ENCODE measurements at regions not wholly inside any gene's neighbourhood (a gene's known extent, or its start where the extent isn't known, plus 50 kb on each side); places are given as distances from the start of the nearest gene placed in this dataset.

DNA sequence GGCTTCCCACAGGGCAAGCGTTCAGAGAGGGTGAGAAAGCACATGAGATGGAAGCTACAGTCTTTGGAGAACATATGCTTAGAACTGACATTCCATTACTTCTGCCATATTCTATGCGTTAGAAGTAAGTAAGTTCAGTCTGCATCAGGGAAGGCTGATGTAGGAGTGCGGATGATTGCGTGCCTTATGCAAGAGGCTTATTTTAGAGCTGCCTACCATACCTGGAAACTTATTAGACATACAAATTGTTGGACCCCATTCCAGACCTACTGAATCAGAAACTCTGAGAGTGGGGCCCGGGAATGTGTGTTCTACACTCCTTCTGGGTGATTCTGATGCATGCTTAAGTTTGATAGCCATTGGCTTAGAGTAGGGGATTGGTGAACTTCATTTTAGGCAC lies 174.9 kb downstream of the KTN1 start:
- Histone ChIP-seq H3K9me3 (ENCODE audit: insufficient read depth, low read length, severe bottlenecking) (no peaks in the 10 kb centered on the region), H3K9ac (ENCODE audit: low read depth, low read length) (no peak overlapping the region), H3K27me3 (ENCODE audit: insufficient read depth, low read length, poor library complexity) (no peaks in the 10 kb centered on the region), H3K4me1 (ENCODE audit: insufficient read depth, low read length) (peaks cover 24% of the 10 kb centered on the region), H3K79me2 (ENCODE audit: insufficient read depth, low read length) (no peaks in the 10 kb centered on the region), H3K27ac (ENCODE audit: low read length) (no peak overlapping the region), H2AFZ (ENCODE audit: low read depth, low read length) (no peak overlapping the region), H3K4me3 (ENCODE audit: low read depth in 1 of 2, low read length in 2 of 2) (no peak overlapping the region), H4K20me1 (ENCODE audit: insufficient read depth, low read length) (no peaks in the 10 kb centered on the region), H3K4me2 (ENCODE audit: insufficient read depth, low read length) (no peak overlapping the region), H3K36me3 (ENCODE audit: insufficient read depth, low read length) (no peaks in the 10 kb centered on the region)
- ATAC-seq (ENCODE audit: insufficient read depth, low read depth) (no peak), DNase-seq (no peak)
- no peak for TF ChIP-seq EZH2 (IDR thresholded peaks at IDR 0.05; ENCODE audit: borderline replicate concordance, low read depth, low read length, severe bottlenecking)
- TF ChIP-seq, protein P1, sequence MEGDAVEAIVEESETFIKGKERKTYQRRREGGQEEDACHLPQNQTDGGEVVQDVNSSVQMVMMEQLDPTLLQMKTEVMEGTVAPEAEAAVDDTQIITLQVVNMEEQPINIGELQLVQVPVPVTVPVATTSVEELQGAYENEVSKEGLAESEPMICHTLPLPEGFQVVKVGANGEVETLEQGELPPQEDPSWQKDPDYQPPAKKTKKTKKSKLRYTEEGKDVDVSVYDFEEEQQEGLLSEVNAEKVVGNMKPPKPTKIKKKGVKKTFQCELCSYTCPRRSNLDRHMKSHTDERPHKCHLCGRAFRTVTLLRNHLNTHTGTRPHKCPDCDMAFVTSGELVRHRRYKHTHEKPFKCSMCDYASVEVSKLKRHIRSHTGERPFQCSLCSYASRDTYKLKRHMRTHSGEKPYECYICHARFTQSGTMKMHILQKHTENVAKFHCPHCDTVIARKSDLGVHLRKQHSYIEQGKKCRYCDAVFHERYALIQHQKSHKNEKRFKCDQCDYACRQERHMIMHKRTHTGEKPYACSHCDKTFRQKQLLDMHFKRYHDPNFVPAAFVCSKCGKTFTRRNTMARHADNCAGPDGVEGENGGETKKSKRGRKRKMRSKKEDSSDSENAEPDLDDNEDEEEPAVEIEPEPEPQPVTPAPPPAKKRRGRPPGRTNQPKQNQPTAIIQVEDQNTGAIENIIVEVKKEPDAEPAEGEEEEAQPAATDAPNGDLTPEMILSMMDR (IDR thresholded peaks at IDR 0.05; ENCODE audit: borderline replicate concordance, extremely low read depth, low read length, poor library complexity, severe bottlenecking): no peak

DNA sequence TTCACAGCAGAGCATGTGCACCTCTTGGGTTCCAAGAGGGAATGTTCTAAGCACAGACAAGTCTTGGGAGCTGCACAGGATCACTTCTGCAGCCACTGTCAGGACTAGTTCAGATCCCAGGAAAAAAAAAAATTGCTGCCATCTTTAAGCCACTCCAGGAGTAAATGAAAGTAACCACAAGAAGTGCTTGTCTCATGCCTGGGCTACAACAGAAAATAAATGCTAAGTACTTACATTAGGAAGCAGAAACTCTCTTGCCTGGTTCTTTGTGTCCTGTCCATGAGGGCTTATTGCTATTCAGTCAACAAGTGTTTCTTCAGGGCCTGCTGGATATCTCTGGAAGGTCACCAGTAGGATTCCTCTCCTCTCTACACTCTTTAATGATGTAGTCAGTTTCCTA lies 176.1 kb downstream of the KTN1 start:
- H4K20me1 ChIP-seq (ENCODE audit: insufficient read depth, low read length): no peaks in the 10 kb centered on the region
- no peaks in the 10 kb centered on the region for H3K79me2 ChIP-seq (ENCODE audit: insufficient read depth, low read length)
- 0 out of 2 replicates have a peak overlapping the region, but pooled peaks have one; percentile 36 for H3K27ac ChIP-seq (ENCODE audit: low read length)
- no peak overlapping the region for H3K4me2 ChIP-seq (ENCODE audit: insufficient read depth, low read length)
- no peak overlapping the region for H3K9ac ChIP-seq (ENCODE audit: low read depth, low read length)
- TF ChIP-seq, protein P1 (IDR thresholded peaks at IDR 0.05; ENCODE audit: borderline replicate concordance, extremely low read depth, low read length, poor library complexity, severe bottlenecking): no peak
- TF ChIP-seq EZH2 (IDR thresholded peaks at IDR 0.05; ENCODE audit: borderline replicate concordance, low read depth, low read length, severe bottlenecking): no peak
- H3K27me3 ChIP-seq (ENCODE audit: insufficient read depth, low read length, poor library complexity): no peaks in the 10 kb centered on the region
- H3K4me1 ChIP-seq (ENCODE audit: insufficient read depth, low read length): peaks cover 18% of the 10 kb centered on the region
- ATAC-seq (ENCODE audit: insufficient read depth, low read depth) (peak; percentile 68), DNase-seq (no peak)
- no peak overlapping the region for H2AFZ ChIP-seq (ENCODE audit: low read depth, low read length)
- H3K4me3 ChIP-seq (ENCODE audit: low read depth in 1 of 2, low read length in 2 of 2): no peak overlapping the region
- no peaks in the 10 kb centered on the region for H3K9me3 ChIP-seq (ENCODE audit: insufficient read depth, low read length, severe bottlenecking)
- H3K36me3 ChIP-seq (ENCODE audit: insufficient read depth, low read length): no peaks in the 10 kb centered on the region

DNA sequence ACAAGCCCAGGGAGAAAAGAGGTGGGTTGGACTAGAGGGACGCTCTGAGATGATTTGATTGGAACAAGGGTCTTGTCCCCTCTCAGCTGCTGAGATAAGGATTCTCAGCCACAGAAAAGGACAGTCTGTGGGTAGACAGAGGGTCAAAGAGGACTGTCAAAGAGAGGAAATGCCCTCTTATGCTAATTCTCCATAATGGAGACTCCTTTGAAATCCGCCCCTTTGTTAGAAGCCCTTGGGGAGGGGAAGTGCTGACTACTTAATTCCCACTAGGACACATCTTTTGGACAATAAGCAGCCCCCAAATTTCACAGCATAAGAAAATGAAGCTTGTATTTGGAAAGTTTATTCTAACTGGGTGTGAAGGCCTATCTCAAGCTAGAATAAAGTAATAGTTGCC lies 176.6 kb downstream of the KTN1 start:
- TF ChIP-seq, protein P1 (IDR thresholded peaks at IDR 0.05; ENCODE audit: borderline replicate concordance, extremely low read depth, low read length, poor library complexity, severe bottlenecking): no peak
- TF ChIP-seq EZH2 (IDR thresholded peaks at IDR 0.05; ENCODE audit: borderline replicate concordance, low read depth, low read length, severe bottlenecking): no peak
- no peak overlapping the region for H2AFZ ChIP-seq (ENCODE audit: low read depth, low read length)
- no peak for ATAC-seq (ENCODE audit: insufficient read depth, low read depth)

DNA sequence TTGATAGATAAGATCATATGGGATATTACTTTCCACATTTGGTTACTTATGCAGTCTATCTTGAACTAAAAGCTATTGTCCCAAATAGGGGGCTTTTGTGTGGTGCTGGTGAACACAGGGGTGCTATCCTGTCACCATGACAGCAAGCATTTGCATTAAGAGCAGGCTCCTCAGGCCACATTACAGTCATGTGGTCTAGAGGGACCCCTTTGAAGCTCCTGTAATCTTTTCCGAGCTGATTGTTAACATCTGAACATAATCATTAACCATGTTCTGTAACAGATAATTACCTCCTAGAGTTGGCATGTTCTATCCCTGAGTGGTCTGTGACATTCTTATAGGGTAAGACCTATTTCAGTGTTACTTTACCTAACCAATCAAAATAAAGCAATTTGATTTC lies 178.8 kb downstream of the KTN1 start:
- Histone ChIP-seq H3K9ac (ENCODE audit: low read depth, low read length) (no peak overlapping the region), H3K79me2 (ENCODE audit: insufficient read depth, low read length) (no peaks in the 10 kb centered on the region), H3K4me1 (ENCODE audit: insufficient read depth, low read length) (peaks cover 9% of the 10 kb centered on the region), H4K20me1 (ENCODE audit: insufficient read depth, low read length) (no peaks in the 10 kb centered on the region), H3K4me2 (ENCODE audit: insufficient read depth, low read length) (no peak overlapping the region), H3K27me3 (ENCODE audit: insufficient read depth, low read length, poor library complexity) (no peaks in the 10 kb centered on the region), H3K36me3 (ENCODE audit: insufficient read depth, low read length) (no peaks in the 10 kb centered on the region), H2AFZ (ENCODE audit: low read depth, low read length) (no peak overlapping the region), H3K4me3 (ENCODE audit: low read depth in 1 of 2, low read length in 2 of 2) (no peak overlapping the region), H3K9me3 (ENCODE audit: insufficient read depth, low read length, severe bottlenecking) (no peaks in the 10 kb centered on the region), H3K27ac (ENCODE audit: low read length) (no peak overlapping the region)
- TF ChIP-seq, protein P1 (IDR thresholded peaks at IDR 0.05; ENCODE audit: borderline replicate concordance, extremely low read depth, low read length, poor library complexity, severe bottlenecking): no peak
- no peak for TF ChIP-seq EZH2 (IDR thresholded peaks at IDR 0.05; ENCODE audit: borderline replicate concordance, low read depth, low read length, severe bottlenecking)
- DNase-seq (no peak), ATAC-seq (ENCODE audit: insufficient read depth, low read depth) (no peak)

More for the DNA sequence above, 176.6 kb downstream of the KTN1 start:
- Histone ChIP-seq H3K9ac (ENCODE audit: low read depth, low read length) (no peak overlapping the region), H3K4me1 (ENCODE audit: insufficient read depth, low read length) (peaks cover 18% of the 10 kb centered on the region), H3K4me2 (ENCODE audit: insufficient read depth, low read length) (no peak overlapping the region), H3K36me3 (ENCODE audit: insufficient read depth, low read length) (no peaks in the 10 kb centered on the region), H3K4me3 (ENCODE audit: low read depth in 1 of 2, low read length in 2 of 2) (no peak overlapping the region), H4K20me1 (ENCODE audit: insufficient read depth, low read length) (no peaks in the 10 kb centered on the region), H3K9me3 (ENCODE audit: insufficient read depth, low read length, severe bottlenecking) (no peaks in the 10 kb centered on the region), H3K27ac (ENCODE audit: low read length) (0 out of 2 replicates have a peak overlapping the region, but pooled peaks have one; percentile 36), H3K27me3 (ENCODE audit: insufficient read depth, low read length, poor library complexity) (no peaks in the 10 kb centered on the region), H3K79me2 (ENCODE audit: insufficient read depth, low read length) (no peaks in the 10 kb centered on the region)
- no peak for DNase-seq

Measured in DND-41 (cell line).